ENCODE measurements at regions not wholly inside any gene's neighbourhood (a gene's known extent, or its start where the extent isn't known, plus 50 kb on each side); places are given as distances from the start of the nearest gene placed in this dataset.

DNA sequence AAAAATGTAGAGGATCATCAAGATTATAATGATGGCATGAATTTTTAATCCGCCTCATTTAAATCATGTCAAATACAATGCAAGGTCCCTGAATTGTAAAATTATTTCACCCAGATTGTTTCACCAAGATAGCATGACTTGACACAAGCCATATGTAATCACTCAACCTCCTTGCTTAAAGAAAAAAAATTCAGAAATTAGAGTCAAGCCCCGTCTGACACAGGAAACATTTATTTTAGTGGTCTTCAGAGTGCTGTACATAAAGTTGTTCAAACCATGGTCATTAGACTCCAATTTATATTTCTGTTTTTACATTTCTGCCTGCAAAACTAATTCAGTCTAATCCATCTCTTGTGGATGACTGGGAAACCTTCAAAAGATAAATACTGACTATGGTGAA lies 200.2 kb downstream of the CBLN4 start:
- TF ChIP-seq, protein P1, sequence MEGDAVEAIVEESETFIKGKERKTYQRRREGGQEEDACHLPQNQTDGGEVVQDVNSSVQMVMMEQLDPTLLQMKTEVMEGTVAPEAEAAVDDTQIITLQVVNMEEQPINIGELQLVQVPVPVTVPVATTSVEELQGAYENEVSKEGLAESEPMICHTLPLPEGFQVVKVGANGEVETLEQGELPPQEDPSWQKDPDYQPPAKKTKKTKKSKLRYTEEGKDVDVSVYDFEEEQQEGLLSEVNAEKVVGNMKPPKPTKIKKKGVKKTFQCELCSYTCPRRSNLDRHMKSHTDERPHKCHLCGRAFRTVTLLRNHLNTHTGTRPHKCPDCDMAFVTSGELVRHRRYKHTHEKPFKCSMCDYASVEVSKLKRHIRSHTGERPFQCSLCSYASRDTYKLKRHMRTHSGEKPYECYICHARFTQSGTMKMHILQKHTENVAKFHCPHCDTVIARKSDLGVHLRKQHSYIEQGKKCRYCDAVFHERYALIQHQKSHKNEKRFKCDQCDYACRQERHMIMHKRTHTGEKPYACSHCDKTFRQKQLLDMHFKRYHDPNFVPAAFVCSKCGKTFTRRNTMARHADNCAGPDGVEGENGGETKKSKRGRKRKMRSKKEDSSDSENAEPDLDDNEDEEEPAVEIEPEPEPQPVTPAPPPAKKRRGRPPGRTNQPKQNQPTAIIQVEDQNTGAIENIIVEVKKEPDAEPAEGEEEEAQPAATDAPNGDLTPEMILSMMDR (IDR thresholded peaks at IDR 0.05): no peak
- no peak for TF ChIP-seq POLR2A (IDR thresholded peaks at IDR 0.05)
